ENCODE measurements at regions not wholly inside any gene's neighbourhood (a gene's known extent, or its start where the extent isn't known, plus 50 kb on each side); places are given as distances from the start of the nearest gene placed in this dataset.

- 72 to 81% methylated on average over 4 of the region's 4 CpGs for WGBS, 2 donors
- Histone ChIP-seq H3K36me3 (no peaks in the 10 kb centered on the region), H3K4me1 (no peaks in the 10 kb centered on the region), H3K4me3 (no peak overlapping the region), H3K27ac (no peak overlapping the region), H3K9me3 (no peaks in the 10 kb centered on the region), H3K27me3 (no peaks in the 10 kb centered on the region)
- no peak for DNase-seq (ENCODE audit: low spot score in 2 of 2)
- no peak for TF ChIP-seq CTCF (IDR thresholded peaks at IDR 0.05)
- TF ChIP-seq EP300 (IDR thresholded peaks at IDR 0.05): no peak
- no peak for TF ChIP-seq POLR2A (IDR thresholded peaks at IDR 0.05)
These were observed 511.4 kb downstream of the BCOR start for GRCh38 chrX:39586359-39586758.

- DNase-seq (ENCODE audit: low spot score in 2 of 2): no peak
- Histone ChIP-seq H3K9me3 (no peaks in the 10 kb centered on the region), H3K36me3 (no peaks in the 10 kb centered on the region), H3K27ac (no peak overlapping the region), H3K4me3 (no peak overlapping the region), H3K27me3 (no peaks in the 10 kb centered on the region), H3K4me1 (no peaks in the 10 kb centered on the region)
- WGBS, 2 donors: 76 to 96% methylated on average over 3 of the region's 3 CpGs
- TF ChIP-seq EP300 (IDR thresholded peaks at IDR 0.05) (no peak), POLR2A (IDR thresholded peaks at IDR 0.05) (no peak), CTCF (IDR thresholded peaks at IDR 0.05) (no peak)
These were observed 506.7 kb downstream of the BCOR start for GRCh38 chrX:39591099-39591498.

- no peaks in the 10 kb centered on the region for H3K4me1 ChIP-seq
- TF ChIP-seq POLR2A (IDR thresholded peaks at IDR 0.05): no peak
- no peak for TF ChIP-seq CTCF (IDR thresholded peaks at IDR 0.05)
- TF ChIP-seq EP300 (IDR thresholded peaks at IDR 0.05): no peak
- no peaks in the 10 kb centered on the region for H3K9me3 ChIP-seq
- no peak overlapping the region for H3K4me3 ChIP-seq
- H3K36me3 ChIP-seq: no peaks in the 10 kb centered on the region
- DNase-seq (ENCODE audit: low spot score in 2 of 2): no peak
- H3K27ac ChIP-seq: no peak overlapping the region
- no peaks in the 10 kb centered on the region for H3K27me3 ChIP-seq
These were observed 505.0 kb downstream of the BCOR start for GRCh38 chrX:39592776-39593175.

- Histone ChIP-seq H3K36me3 (no peaks in the 10 kb centered on the region), H3K4me3 (no peak overlapping the region), H3K4me1 (no peaks in the 10 kb centered on the region), H3K27ac (no peak overlapping the region), H3K27me3 (no peaks in the 10 kb centered on the region), H3K9me3 (no peaks in the 10 kb centered on the region)
- DNase-seq (ENCODE audit: low spot score in 2 of 2): no peak
- no peak for TF ChIP-seq CTCF (IDR thresholded peaks at IDR 0.05)
- no peak for TF ChIP-seq EP300 (IDR thresholded peaks at IDR 0.05)
- TF ChIP-seq POLR2A (IDR thresholded peaks at IDR 0.05): no peak
- 21 to 50% methylated on average over 1 of the region's 1 CpG for WGBS, 2 donors
These were observed 501.8 kb downstream of the BCOR start for GRCh38 chrX:39595977-39596376.

GRCh38 chrX:39596437-39596836, 501.3 kb downstream of the BCOR start:
- no peaks in the 10 kb centered on the region for H3K9me3 ChIP-seq
- TF ChIP-seq POLR2A (IDR thresholded peaks at IDR 0.05) (no peak), EP300 (IDR thresholded peaks at IDR 0.05) (no peak), CTCF (IDR thresholded peaks at IDR 0.05) (no peak)
- H3K4me1 ChIP-seq: no peaks in the 10 kb centered on the region
- H3K36me3 ChIP-seq: no peaks in the 10 kb centered on the region
- H3K27me3 ChIP-seq: no peaks in the 10 kb centered on the region
- H3K27ac ChIP-seq: no peak overlapping the region
- DNase-seq (ENCODE audit: low spot score in 2 of 2): no peak
- no peak overlapping the region for H3K4me3 ChIP-seq
